ENCODE measurements at regions not wholly inside any gene's neighbourhood (a gene's known extent, or its start where the extent isn't known, plus 50 kb on each side); places are given as distances from the start of the nearest gene placed in this dataset.

GRCh38 chr9:1939926-1940368, 75.2 kb upstream of the SMARCA2 start:
- DNase-seq, result peak; percentile 26 to 34

- DNase-seq, result no peak
Observed at GRCh38 chr9:1941989-1942388, 73.2 kb upstream of the SMARCA2 start.

GRCh38 chr9:1946526-1947283, 68.4 kb upstream of the SMARCA2 start:
- no peak for DNase-seq

- no peak for DNase-seq
Observed at GRCh38 chr9:1947438-1947837, 67.7 kb upstream of the SMARCA2 start.

GRCh38 chr9:1948541-1948940, 66.6 kb upstream of the SMARCA2 start:
- DNase-seq, result no peak

GRCh38 chr9:1951446-1951845, 63.7 kb upstream of the SMARCA2 start:
- no peak for DNase-seq

GRCh38 chr9:1952001-1952400, 63.1 kb upstream of the SMARCA2 start:
- no peak for DNase-seq

GRCh38 chr9:1954238-1954637, 60.9 kb upstream of the SMARCA2 start:
- no peak for DNase-seq

- DNase-seq, result no peak
Observed at GRCh38 chr9:1956958-1957357, 58.2 kb upstream of the SMARCA2 start.

- DNase-seq, result no peak
Observed at GRCh38 chr9:1957856-1958255, 57.3 kb upstream of the SMARCA2 start.

GRCh38 chr9:1959371-1959770, 55.8 kb upstream of the SMARCA2 start:
- no peak for DNase-seq

GRCh38 chr9:1960342-1961042, 54.7 kb upstream of the SMARCA2 start:
- DNase-seq, result no peak

GRCh38 chr9:1962122-1962521, 53.0 kb upstream of the SMARCA2 start:
- no peak for DNase-seq

GRCh38 chr9:1962588-1963106, 52.5 kb upstream of the SMARCA2 start:
- DNase-seq, result no peak

GRCh38 chr9:1964093-1964492, 51.1 kb upstream of the SMARCA2 start:
- no peak for DNase-seq

Data from NCI-H1930 (cell line).